B cell (primary cell): ENCODE measurements at regions not wholly inside any gene's neighbourhood (a gene's known extent, or its start where the extent isn't known, plus 50 kb on each side); places are given as distances from the start of the nearest gene placed in this dataset.

Source experiments
- CTCF ChIP-seq: fragments of 200-600 bp; IDR thresholded peaks from one replicate; pipeline ENCODE4 v1.8.0; 2022; ENCODE audit warnings: antibody characterized with exemption, mild to moderate bottlenecking
- EZH2 ChIP-seq: IDR thresholded peaks from 2 replicates; pipeline ENCODE4 v1.6.1; 2012; ENCODE audit warnings: borderline replicate concordance, low read depth, mild to moderate bottlenecking, moderate library complexity, low read length; ENCODE audit not compliant: insufficient read depth, poor library complexity, severe bottlenecking

- TF ChIP-seq CTCF: no peak
- no peak for TF ChIP-seq EZH2
Measured at GRCh38 chr1:189217646-189218045, 1260.0 kb downstream of the BRINP3 start.
